ENCODE measurements at regions not wholly inside any gene's neighbourhood (a gene's known extent, or its start where the extent isn't known, plus 50 kb on each side); places are given as distances from the start of the nearest gene placed in this dataset.

GRCh38 chr6:165002866-165003265, 306.5 kb downstream of the C6orf118 start:
- Histone ChIP-seq H2AFZ (ENCODE audit: low read length) (no peak overlapping the region), H4K91ac (ENCODE audit: insufficient read length, low read depth, low read length) (no peak overlapping the region), H3K4ac (ENCODE audit: low read depth, low read length) (no peak overlapping the region), H3K56ac (ENCODE audit: insufficient read length, low read depth, low read length) (no peak overlapping the region), H3K79me1 (ENCODE audit: insufficient read depth, low read depth, low read length, poor library complexity, severe bottlenecking) (no peaks in the 10 kb centered on the region), H3K9ac (ENCODE audit: extremely low read depth, insufficient read length, low read length) (no peak overlapping the region), H2BK5ac (ENCODE audit: insufficient read length, low read length) (no peak overlapping the region), H4K5ac (ENCODE audit: insufficient read length, low read depth, low read length) (no peak overlapping the region), H2BK15ac (ENCODE audit: low read depth, low read length) (no peak overlapping the region), H2AK5ac (ENCODE audit: insufficient read length, low read length) (no peak overlapping the region), H3K18ac (ENCODE audit: insufficient read length, low read depth, low read length) (no peak overlapping the region), H3K4me1 (ENCODE audit: insufficient read depth, low read length) (no peaks in the 10 kb centered on the region), H3T11ph (ENCODE audit: low read length) (no peak overlapping the region), H2BK20ac (ENCODE audit: low read depth, low read length, poor library complexity, severe bottlenecking) (no peak overlapping the region), H2BK120ac (ENCODE audit: low read depth, low read length, poor library complexity, severe bottlenecking) (no peak overlapping the region), H3K79me2 (ENCODE audit: insufficient read depth, low read length) (no peaks in the 10 kb centered on the region), H3K27me3 (ENCODE audit: insufficient read depth, low read length) (no peaks in the 10 kb centered on the region), H3K23me2 (ENCODE audit: insufficient read length, low read depth, low read length, poor library complexity, severe bottlenecking) (no peaks in the 10 kb centered on the region), H3K23ac (ENCODE audit: insufficient read length, low read depth, low read length) (no peak overlapping the region), H3K9me3 (ENCODE audit: control insufficient read depth, low read depth, low read length) (no peaks in the 10 kb centered on the region), H3K14ac (ENCODE audit: insufficient read depth, low read length) (no peak overlapping the region), H2BK12ac (ENCODE audit: insufficient read length, low read depth, low read length) (no peak overlapping the region), H4K20me1 (ENCODE audit: control insufficient read depth, insufficient read depth, insufficient read length) (no peaks in the 10 kb centered on the region), H3K4me2 (ENCODE audit: insufficient read depth, insufficient read length, low read length) (no peak overlapping the region), H4K8ac (replicated peaks; ENCODE audit: insufficient read length, low read depth, low read length) (no peak overlapping the region), H3K27ac (ENCODE audit: insufficient read length, low read depth, low read length) (no peak overlapping the region)
- no peak overlapping the region for H3K27ac Mint-ChIP-seq
- H3K27me3 Mint-ChIP-seq (ENCODE audit: low read depth), result no peaks in the 10 kb centered on the region
- H3K36me3 Mint-ChIP-seq (ENCODE audit: insufficient read depth in 1 of 3, low read depth in 3 of 3), result peaks cover 2 to 12% (median 6%) of the 10 kb centered on the region in 3 experiments
- DNase-seq, result no peak
- H3K9me3 Mint-ChIP-seq, result peaks cover 11 to 19% of the 10 kb centered on the region in 2 experiments
- H3K4me1 Mint-ChIP-seq, result no peaks in the 10 kb centered on the region
- peak; percentile 54 for TF ChIP-seq CTCF (conservative IDR thresholded peaks at IDR 0.05)
- H3K4me3 Mint-ChIP-seq, result no peak overlapping the region
- WGBS (ENCODE audit: extremely low coverage, insufficient read length, low lambda C conversion rate), result no CpG with 5 or more reads among the region's 11 CpGs

Measured in H9 (cell line).